Activated naive CD4-positive, alpha-beta T cell treated with anti-CD3 and anti-CD28 coated beads for 36 hours (primary cell): ENCODE measurements at regions not wholly inside any gene's neighbourhood (a gene's known extent, or its start where the extent isn't known, plus 50 kb on each side); places are given as distances from the start of the nearest gene placed in this dataset.

Source experiments
- CTCF ChIA-PET: fragments of 350-600 bp; sonication (Branson Sonifier 250); formaldehyde crosslinking; loops from one replicate; lab custom pipeline; 2021; ENCODE audit warnings: antibody characterized with exemption; lab: Charles Lee
- DNase-seq: peaks from one replicate; pipeline ENCODE4 v3.0.0-alpha.2; 2020
- H3K27ac Mint-ChIP-seq: one replicate; pipeline ENCODE4 v1.8.0; 2021; ENCODE audit warnings: mild to moderate bottlenecking, mixed read lengths
- H3K27me3 Mint-ChIP-seq: one replicate; pipeline ENCODE4 v1.8.0; 2021; ENCODE audit warnings: low read depth, mixed read lengths
- H3K36me3 Mint-ChIP-seq: one replicate; pipeline ENCODE4 v1.8.0; 2021; ENCODE audit warnings: low read depth, mixed read lengths
- H3K4me1 Mint-ChIP-seq: one replicate; pipeline ENCODE4 v1.8.0; 2021; ENCODE audit warnings: low read depth, mixed read lengths
- H3K4me3 Mint-ChIP-seq: one replicate; pipeline ENCODE4 v1.8.0; 2021; ENCODE audit warnings: mild to moderate bottlenecking, moderate library complexity, mixed read lengths
- H3K9me3 Mint-ChIP-seq: one replicate; pipeline ENCODE4 v1.8.0; 2021; ENCODE audit warnings: mixed read lengths
- intact Hi-C: fragments of 100-400 bp; cut with micrococcal nuclease; formaldehyde crosslinking; loops from one replicate; pipeline ENCODE4 v1.15.1; 2023

DNA sequence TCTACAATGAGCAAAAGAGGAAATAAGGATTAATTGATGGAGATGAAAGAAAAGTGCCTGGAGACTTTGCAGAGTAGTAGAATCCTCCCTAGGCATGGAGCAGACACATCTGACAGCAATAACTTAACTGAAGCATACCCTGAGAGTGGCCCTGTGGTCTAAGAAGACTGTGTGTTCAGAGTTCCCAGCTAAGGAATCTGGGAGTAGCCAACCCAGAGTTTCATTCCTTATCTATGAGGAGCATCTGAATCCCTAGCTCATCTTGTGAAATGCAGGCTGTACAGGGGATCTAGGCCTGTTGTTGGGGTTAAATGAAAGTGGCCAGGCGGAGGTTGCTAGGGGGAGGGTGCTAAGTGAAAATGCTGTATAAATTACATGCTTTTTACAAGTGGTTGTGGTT lies 233.1 kb upstream of the FBXL7 start:
- CTCF ChIA-PET: no interaction called here

DNA sequence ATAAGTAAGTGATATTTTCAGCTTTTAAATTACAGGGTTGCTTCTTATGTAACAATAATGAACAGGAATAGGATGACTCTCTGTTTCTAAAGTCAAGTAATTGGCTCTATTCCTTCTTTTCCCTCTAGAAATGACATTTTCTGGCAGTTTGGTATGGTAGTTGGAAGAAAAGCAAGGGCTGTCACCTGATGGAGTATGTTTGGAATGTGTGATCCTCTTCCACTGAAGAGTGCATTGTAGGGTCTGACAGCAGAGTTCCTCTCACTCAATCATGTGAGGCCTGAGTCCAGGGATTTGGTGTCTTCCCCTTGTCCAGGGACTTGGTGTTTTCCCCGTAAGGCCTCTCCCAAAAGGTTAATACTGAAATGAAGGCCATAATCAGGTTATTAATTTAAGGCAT lies 233.8 kb upstream of the FBXL7 start:
- no peak for DNase-seq
- Mint-ChIP-seq H3K36me3 (no peaks in the 10 kb centered on the region), H3K9me3 (peaks cover 8% of the 10 kb centered on the region), H3K27me3 (no peaks in the 10 kb centered on the region), H3K4me3 (no peak overlapping the region), H3K27ac (no peak overlapping the region), H3K4me1 (no peaks in the 10 kb centered on the region)
- CTCF ChIA-PET: no interaction called here
- intact Hi-C loops: no loop called here

More for the DNA sequence above, 233.1 kb upstream of the FBXL7 start:
- Mint-ChIP-seq H3K4me3 (no peak overlapping the region), H3K27me3 (no peaks in the 10 kb centered on the region), H3K4me1 (no peaks in the 10 kb centered on the region), H3K9me3 (peaks cover 8% of the 10 kb centered on the region), H3K36me3 (no peaks in the 10 kb centered on the region), H3K27ac (no peak overlapping the region)
- intact Hi-C loops: no loop called here
- DNase-seq: no peak

DNA sequence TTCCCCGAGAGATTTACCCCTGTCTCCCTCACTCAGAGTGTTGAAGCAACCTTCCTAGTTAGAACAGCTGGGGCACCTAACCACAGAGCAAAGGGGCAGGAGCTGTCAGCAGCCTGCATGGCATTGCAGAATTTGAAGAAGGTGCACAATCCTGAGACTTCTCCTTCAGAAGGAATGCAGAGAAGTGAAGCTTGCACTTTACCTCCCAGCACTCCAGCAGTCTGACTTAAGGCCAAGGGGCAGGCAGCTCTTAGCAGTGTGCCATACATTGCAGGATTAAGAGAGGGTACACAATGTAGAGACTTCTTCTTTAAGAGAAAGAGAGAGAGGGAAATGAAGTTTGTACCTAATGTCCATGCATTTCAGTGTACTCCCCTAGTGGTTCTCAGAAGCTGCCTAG lies 236.0 kb upstream of the FBXL7 start:
- intact Hi-C loops: no loop called here
- no peaks in the 10 kb centered on the region for H3K4me1 Mint-ChIP-seq
- H3K27me3 Mint-ChIP-seq: no peaks in the 10 kb centered on the region
- no peaks in the 10 kb centered on the region for H3K36me3 Mint-ChIP-seq
- no peak overlapping the region for H3K27ac Mint-ChIP-seq
- H3K4me3 Mint-ChIP-seq: no peak overlapping the region
- H3K9me3 Mint-ChIP-seq: peaks cover 5% of the 10 kb centered on the region
- no peak for DNase-seq
- CTCF ChIA-PET: no interaction called here

GRCh38 chr5:15263406-15263805 lies 236.6 kb upstream of the FBXL7 start:
- no peak for DNase-seq
- no peaks in the 10 kb centered on the region for H3K36me3 Mint-ChIP-seq
- H3K27ac Mint-ChIP-seq: no peak overlapping the region
- intact Hi-C loops: no loop called here
- CTCF ChIA-PET: no interaction called here
- H3K4me3 Mint-ChIP-seq: no peak overlapping the region
- peaks cover 3% of the 10 kb centered on the region for H3K9me3 Mint-ChIP-seq
- no peaks in the 10 kb centered on the region for H3K4me1 Mint-ChIP-seq
- H3K27me3 Mint-ChIP-seq: no peaks in the 10 kb centered on the region

GRCh38 chr5:15261269-15261995 lies 238.5 kb upstream of the FBXL7 start:
- H3K9me3 Mint-ChIP-seq: peaks cover 3% of the 10 kb centered on the region
- H3K4me3 Mint-ChIP-seq: no peak overlapping the region
- DNase-seq: no peak
- no peaks in the 10 kb centered on the region for H3K4me1 Mint-ChIP-seq
- H3K27ac Mint-ChIP-seq: no peak overlapping the region
- no peaks in the 10 kb centered on the region for H3K36me3 Mint-ChIP-seq
- H3K27me3 Mint-ChIP-seq: no peaks in the 10 kb centered on the region
- CTCF ChIA-PET: no interaction called here
- intact Hi-C loops: no loop called here

GRCh38 chr5:15260356-15261268 lies 239.4 kb upstream of the FBXL7 start:
- Mint-ChIP-seq H3K36me3 (no peaks in the 10 kb centered on the region), H3K4me3 (no peak overlapping the region), H3K4me1 (no peaks in the 10 kb centered on the region), H3K9me3 (peaks cover 3% of the 10 kb centered on the region), H3K27ac (no peak overlapping the region), H3K27me3 (no peaks in the 10 kb centered on the region)
- no peak for DNase-seq
- CTCF ChIA-PET: no interaction called here
- intact Hi-C loops: no loop called here

DNA sequence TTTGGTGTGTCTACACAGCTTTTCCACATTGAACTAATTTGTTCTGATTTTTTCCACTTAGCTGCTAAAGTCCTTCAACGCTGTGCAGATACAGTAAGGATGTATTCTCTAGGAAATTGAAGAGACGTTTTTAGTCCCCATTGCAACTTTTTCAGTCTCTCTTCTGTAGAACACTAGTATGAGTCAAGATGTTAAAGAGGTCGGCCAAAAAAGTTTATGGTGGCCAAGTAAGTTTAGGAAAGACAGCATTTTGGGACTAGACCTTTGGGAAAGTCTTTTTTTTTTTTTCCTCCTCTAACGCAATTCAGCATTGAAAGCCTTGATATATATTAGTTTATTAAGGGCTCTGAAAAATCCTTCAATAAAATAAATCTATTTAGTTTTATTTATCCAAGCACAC lies 243.5 kb upstream of the FBXL7 start:
- CTCF ChIA-PET: no interaction called here
- peaks cover 1% of the 10 kb centered on the region for H3K9me3 Mint-ChIP-seq
- H3K27me3 Mint-ChIP-seq: no peaks in the 10 kb centered on the region
- intact Hi-C loops: no loop called here
- no peaks in the 10 kb centered on the region for H3K4me1 Mint-ChIP-seq
- H3K4me3 Mint-ChIP-seq: no peak overlapping the region
- no peak overlapping the region for H3K27ac Mint-ChIP-seq
- H3K36me3 Mint-ChIP-seq: no peaks in the 10 kb centered on the region
- no peak for DNase-seq

GRCh38 chr5:15255576-15255975 lies 244.4 kb upstream of the FBXL7 start:
- intact Hi-C loops: no loop called here
- DNase-seq: no peak
- no peaks in the 10 kb centered on the region for H3K36me3 Mint-ChIP-seq
- no peak overlapping the region for H3K27ac Mint-ChIP-seq
- no peaks in the 10 kb centered on the region for H3K27me3 Mint-ChIP-seq
- CTCF ChIA-PET: no interaction called here
- H3K4me3 Mint-ChIP-seq: no peak overlapping the region
- no peaks in the 10 kb centered on the region for H3K9me3 Mint-ChIP-seq
- H3K4me1 Mint-ChIP-seq: no peaks in the 10 kb centered on the region

DNA sequence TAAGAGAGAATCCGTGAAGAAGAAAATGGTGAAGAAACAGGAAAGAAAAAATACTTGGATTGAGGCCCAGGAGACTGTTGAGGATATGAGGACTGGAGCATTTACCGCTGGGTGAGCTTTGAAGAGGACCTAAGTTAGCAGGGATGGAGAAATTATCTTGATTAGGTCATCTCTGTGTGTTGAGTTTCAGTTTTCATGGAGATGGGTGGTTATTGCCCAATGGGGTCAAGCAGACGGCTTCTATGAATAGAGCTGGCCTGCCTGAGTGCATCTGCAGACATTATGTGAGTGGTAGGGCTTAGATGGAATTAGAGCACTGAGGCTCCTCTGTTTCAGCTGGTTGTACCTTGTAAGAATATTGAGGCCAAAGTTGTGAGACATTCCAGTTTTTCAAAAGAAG lies 245.4 kb upstream of the FBXL7 start:
- Mint-ChIP-seq H3K4me3 (no peak overlapping the region), H3K27ac (no peak overlapping the region), H3K36me3 (no peaks in the 10 kb centered on the region), H3K27me3 (no peaks in the 10 kb centered on the region), H3K9me3 (no peaks in the 10 kb centered on the region), H3K4me1 (no peaks in the 10 kb centered on the region)
- CTCF ChIA-PET: no interaction called here
- intact Hi-C loops: no loop called here
- DNase-seq: no peak

GRCh38 chr5:15252331-15252730 lies 247.6 kb upstream of the FBXL7 start:
- Mint-ChIP-seq H3K4me3 (no peak overlapping the region), H3K27ac (no peak overlapping the region), H3K27me3 (no peaks in the 10 kb centered on the region), H3K4me1 (no peaks in the 10 kb centered on the region), H3K9me3 (peaks cover 1% of the 10 kb centered on the region), H3K36me3 (no peaks in the 10 kb centered on the region)
- no peak for DNase-seq
- intact Hi-C loops: no loop called here
- CTCF ChIA-PET: no interaction called here

DNA sequence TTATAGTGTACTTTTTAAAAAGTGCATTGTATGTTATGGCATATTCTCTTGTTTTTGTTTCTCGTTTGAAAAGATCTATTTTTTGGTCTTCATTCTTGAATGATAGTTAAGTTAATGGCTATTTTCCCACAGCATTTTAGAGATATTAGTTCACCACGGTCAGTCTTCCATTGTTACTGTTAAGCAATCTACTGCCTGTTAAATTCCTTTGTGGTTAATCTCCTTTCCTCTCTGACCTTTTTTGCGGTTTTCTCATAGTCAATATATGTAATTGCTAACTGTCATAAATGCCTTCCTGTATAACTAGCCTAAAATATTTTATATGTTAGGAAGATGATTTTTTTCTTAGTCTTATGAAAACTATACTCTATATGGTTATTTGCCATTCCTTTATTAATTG lies 250.8 kb upstream of the FBXL7 start:
- DNase-seq: no peak
- CTCF ChIA-PET: no interaction called here
- intact Hi-C loops: no loop called here

GRCh38 chr5:15248731-15249130 lies 251.2 kb upstream of the FBXL7 start:
- Mint-ChIP-seq H3K4me3 (no peak overlapping the region), H3K4me1 (no peaks in the 10 kb centered on the region)

More for the DNA sequence above, 250.8 kb upstream of the FBXL7 start:
- no peak overlapping the region for H3K27ac Mint-ChIP-seq
- no peaks in the 10 kb centered on the region for H3K27me3 Mint-ChIP-seq
- H3K4me3 Mint-ChIP-seq: no peak overlapping the region
- peaks cover 17% of the 10 kb centered on the region for H3K9me3 Mint-ChIP-seq
- H3K4me1 Mint-ChIP-seq: no peaks in the 10 kb centered on the region
- H3K36me3 Mint-ChIP-seq: no peaks in the 10 kb centered on the region

DNA sequence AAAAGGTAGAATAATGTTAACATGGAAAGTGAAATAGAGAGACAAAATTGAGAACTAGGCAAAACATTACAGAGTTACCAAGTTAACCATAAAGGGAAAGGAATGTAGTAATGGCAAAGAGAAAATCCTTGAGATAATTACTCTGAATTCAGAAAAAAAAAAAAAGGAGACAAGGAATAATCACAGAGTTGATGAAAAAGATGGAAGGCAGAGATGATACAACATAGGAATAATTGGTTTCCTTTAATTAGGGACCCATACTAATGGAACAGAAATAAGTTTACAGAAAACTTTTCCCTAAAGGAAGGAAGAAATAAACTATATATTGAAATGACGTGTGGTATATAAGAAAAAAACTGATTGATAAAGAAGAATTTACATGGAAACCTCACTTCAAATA lies 254.1 kb upstream of the FBXL7 start:
- Mint-ChIP-seq H3K9me3 (peaks cover 21% of the 10 kb centered on the region), H3K4me1 (no peaks in the 10 kb centered on the region), H3K36me3 (no peaks in the 10 kb centered on the region), H3K27me3 (no peaks in the 10 kb centered on the region), H3K4me3 (no peak overlapping the region), H3K27ac (no peak overlapping the region)
- CTCF ChIA-PET: no interaction called here
- DNase-seq: no peak
- intact Hi-C loops: no loop called here

More at GRCh38 chr5:15248731-15249130, 251.2 kb upstream of the FBXL7 start:
- intact Hi-C loops: no loop called here
- no peaks in the 10 kb centered on the region for H3K27me3 Mint-ChIP-seq
- H3K27ac Mint-ChIP-seq: no peak overlapping the region
- no peaks in the 10 kb centered on the region for H3K36me3 Mint-ChIP-seq
- peaks cover 20% of the 10 kb centered on the region for H3K9me3 Mint-ChIP-seq
- CTCF ChIA-PET: no interaction called here
- DNase-seq: no peak
